ENCODE measurements at regions not wholly inside any gene's neighbourhood (a gene's known extent, or its start where the extent isn't known, plus 50 kb on each side); places are given as distances from the start of the nearest gene placed in this dataset.

DNA sequence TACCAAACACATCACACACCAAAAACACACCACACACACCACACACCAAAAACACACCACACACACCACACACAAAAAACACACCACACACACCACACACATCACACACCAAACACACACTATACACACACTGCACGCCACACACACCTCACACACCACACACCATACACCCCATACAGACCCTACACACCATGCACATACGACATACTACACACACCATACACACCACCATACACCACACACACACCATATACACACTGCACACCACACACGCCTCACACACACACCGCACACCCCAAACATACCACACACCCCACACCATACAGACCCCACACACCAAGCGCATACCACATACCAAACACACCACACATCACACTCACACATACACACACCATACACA is 226.9 kb upstream of the PKN2 start:
- Histone ChIP-seq H3K79me2 (ENCODE audit: control insufficient read depth, insufficient read depth, low read length, unreplicated experiment) (no peaks in the 10 kb centered on the region), H3K4me1 (ENCODE audit: control insufficient read depth, insufficient read depth, low read length, unreplicated experiment) (no peaks in the 10 kb centered on the region), H3K36me3 (ENCODE audit: insufficient read depth, low read length) (no peaks in the 10 kb centered on the region), H3K27me3 (ENCODE audit: insufficient read depth, low read length) (peaks cover 69% of the 10 kb centered on the region), H3K27ac (ENCODE audit: low read depth, low read length) (no peak overlapping the region), H2AFZ (ENCODE audit: low read length, unreplicated experiment) (no peak overlapping the region), H3K4me3 (ENCODE audit: low read depth, low read length) (no peak overlapping the region)

DNA sequence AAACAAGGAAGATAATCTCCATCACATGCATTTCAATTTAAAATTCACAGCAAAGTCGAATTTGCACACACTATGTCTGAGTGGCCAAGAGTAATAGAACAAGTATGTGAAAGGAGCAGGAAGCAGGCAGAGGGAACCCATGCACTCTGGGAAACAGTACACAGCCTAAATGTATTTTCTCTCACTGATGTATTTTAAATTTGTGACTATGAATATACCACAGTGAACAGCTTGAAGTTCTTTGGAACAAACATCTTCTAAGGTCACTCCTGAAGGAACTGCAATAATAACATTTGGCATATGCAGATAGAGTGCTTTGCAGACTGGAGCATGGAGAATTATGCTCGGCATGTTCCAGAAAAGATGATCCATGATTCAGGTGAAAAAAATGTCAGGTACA is 223.1 kb upstream of the PKN2 start:
- Histone ChIP-seq H3K36me3 (ENCODE audit: insufficient read depth, low read length) (no peaks in the 10 kb centered on the region), H3K27ac (ENCODE audit: low read depth, low read length) (no peak overlapping the region), H3K4me1 (ENCODE audit: control insufficient read depth, insufficient read depth, low read length, unreplicated experiment) (no peaks in the 10 kb centered on the region), H3K4me3 (ENCODE audit: low read depth, low read length) (no peak overlapping the region), H3K27me3 (ENCODE audit: insufficient read depth, low read length) (peaks cover 41% of the 10 kb centered on the region), H2AFZ (ENCODE audit: low read length, unreplicated experiment) (no peak overlapping the region), H3K79me2 (ENCODE audit: control insufficient read depth, insufficient read depth, low read length, unreplicated experiment) (no peaks in the 10 kb centered on the region)

DNA sequence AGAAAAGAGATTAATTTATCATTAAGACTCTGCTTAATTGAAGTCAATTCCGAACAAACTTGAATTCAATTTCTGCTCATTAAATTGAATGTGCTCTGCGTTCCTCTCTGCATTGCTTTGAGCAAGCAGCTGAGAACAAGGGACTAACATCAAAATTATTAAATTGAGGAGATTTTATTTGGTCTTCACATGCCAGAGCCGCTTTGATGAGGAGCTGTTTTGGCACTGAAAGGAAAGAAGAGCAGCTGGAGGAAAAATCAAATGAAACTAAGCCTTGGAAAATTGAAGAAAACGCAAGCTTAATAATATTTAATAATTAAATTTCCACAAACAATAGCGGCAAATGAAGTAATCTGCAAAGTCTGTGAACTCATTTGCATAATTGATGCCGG is 222.0 kb upstream of the PKN2 start:
- H3K36me3 ChIP-seq (ENCODE audit: insufficient read depth, low read length), result no peaks in the 10 kb centered on the region
- H3K4me3 ChIP-seq (ENCODE audit: low read depth, low read length), result peak overlapping the region; percentile 77
- peak overlapping the region; percentile 64 for H2AFZ ChIP-seq (ENCODE audit: low read length, unreplicated experiment)
- H3K27me3 ChIP-seq (ENCODE audit: insufficient read depth, low read length), result peaks cover 41% of the 10 kb centered on the region
- H3K4me1 ChIP-seq (ENCODE audit: control insufficient read depth, insufficient read depth, low read length, unreplicated experiment), result no peaks in the 10 kb centered on the region
- no peaks in the 10 kb centered on the region for H3K79me2 ChIP-seq (ENCODE audit: control insufficient read depth, insufficient read depth, low read length, unreplicated experiment)
- no peak overlapping the region for H3K27ac ChIP-seq (ENCODE audit: low read depth, low read length)

DNA sequence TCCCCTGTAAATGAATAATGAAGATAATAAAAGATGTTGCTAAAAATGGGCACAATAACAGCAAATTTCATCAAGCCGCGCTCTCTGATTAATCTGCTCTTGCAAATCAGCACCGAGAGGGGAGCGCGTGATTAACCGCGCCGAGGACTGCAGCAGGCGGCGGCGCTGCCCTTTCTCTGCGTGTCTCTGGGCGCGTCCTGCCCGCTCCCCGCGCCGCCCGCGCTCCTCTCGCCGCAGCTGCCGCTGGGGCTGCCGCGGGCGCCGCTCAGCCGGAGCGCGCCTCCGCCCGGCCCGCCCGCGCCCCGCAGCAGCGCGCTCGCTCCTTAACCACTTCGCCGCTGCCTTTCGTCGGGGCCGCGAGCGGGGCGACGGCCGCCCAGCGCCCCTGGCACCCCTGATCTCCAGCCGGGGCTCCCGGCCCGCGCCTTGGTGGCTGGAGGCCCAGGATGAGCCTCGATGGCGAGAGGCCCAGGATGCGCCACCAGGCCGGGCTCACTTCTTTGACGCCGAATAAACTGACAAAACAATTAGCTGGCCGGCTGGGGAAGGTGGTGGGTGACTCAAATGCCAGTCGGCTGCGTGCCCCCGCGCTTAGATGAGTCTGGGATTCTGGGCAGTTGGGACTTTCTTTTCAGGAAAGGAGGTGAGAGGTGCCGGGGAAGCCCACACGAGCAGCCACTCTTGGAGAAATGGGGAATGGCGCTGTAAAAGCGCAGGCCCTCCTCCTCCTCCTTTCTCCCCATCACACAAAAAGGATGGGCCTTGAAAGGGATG is 221.4 kb upstream of the PKN2 start:
- peak overlapping the region; percentile 77 for H3K4me3 ChIP-seq (ENCODE audit: low read depth, low read length)
- no peaks in the 10 kb centered on the region for H3K4me1 ChIP-seq (ENCODE audit: control insufficient read depth, insufficient read depth, low read length, unreplicated experiment)
- H3K27me3 ChIP-seq (ENCODE audit: insufficient read depth, low read length), result peaks cover 41% of the 10 kb centered on the region
- no peaks in the 10 kb centered on the region for H3K36me3 ChIP-seq (ENCODE audit: insufficient read depth, low read length)
- no peak overlapping the region for H3K27ac ChIP-seq (ENCODE audit: low read depth, low read length)
- H2AFZ ChIP-seq (ENCODE audit: low read length, unreplicated experiment), result peak overlapping the region; percentile 64
- H3K79me2 ChIP-seq (ENCODE audit: control insufficient read depth, insufficient read depth, low read length, unreplicated experiment), result no peaks in the 10 kb centered on the region

DNA sequence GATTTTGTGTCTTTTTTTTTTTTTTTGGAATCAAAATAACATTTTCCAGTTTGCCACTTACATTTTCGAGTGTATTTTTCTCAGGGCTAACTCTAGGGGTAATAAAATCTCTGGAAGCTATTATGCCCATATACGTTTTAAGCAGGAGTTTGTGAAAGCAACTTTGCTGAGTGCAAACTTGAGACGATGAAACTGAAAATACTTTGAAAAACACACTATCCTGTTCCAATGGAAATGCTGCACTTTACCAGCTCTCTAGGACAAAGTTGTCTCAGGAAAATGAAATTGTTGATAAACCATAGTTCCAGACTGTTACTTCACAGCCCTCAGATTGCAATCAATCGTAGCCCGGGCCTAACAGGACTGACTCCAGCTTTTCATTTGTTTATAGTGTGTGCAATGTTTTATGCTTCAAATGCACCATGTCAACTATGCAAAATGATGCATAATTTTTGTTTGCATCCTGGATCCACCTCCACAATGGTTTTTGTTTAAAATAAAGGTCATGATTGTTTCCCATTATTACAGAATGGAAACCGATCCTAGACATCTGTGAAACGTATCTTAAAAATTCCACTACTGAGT is 220.6 kb upstream of the PKN2 start:
- Histone ChIP-seq H3K79me2 (ENCODE audit: control insufficient read depth, insufficient read depth, low read length, unreplicated experiment) (no peaks in the 10 kb centered on the region), H2AFZ (ENCODE audit: low read length, unreplicated experiment) (peak overlapping the region; percentile 34), H3K4me1 (ENCODE audit: control insufficient read depth, insufficient read depth, low read length, unreplicated experiment) (no peaks in the 10 kb centered on the region), H3K4me3 (ENCODE audit: low read depth, low read length) (peak overlapping the region; percentile 77), H3K27me3 (ENCODE audit: insufficient read depth, low read length) (peaks cover 36% of the 10 kb centered on the region), H3K36me3 (ENCODE audit: insufficient read depth, low read length) (no peaks in the 10 kb centered on the region), H3K27ac (ENCODE audit: low read depth, low read length) (no peak overlapping the region)

DNA sequence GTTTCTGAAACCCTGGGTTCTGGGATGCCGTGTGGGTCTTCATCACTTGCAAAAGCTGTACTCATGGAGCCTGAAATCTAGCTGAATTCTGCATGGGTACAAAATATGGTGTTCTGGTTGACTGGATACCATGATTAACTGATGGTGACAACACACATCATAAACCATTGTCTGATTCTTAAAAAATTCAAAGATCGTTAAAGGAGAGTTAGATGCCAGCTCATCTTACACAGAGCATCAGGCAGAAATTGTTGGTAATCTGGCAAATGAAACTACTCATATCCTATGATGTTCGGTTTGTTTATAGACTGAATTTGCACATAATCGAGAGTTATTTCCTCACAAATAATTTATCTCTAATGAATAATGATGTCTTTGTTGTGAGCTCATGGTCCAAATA is 218.1 kb upstream of the PKN2 start:
- no peaks in the 10 kb centered on the region for H3K36me3 ChIP-seq (ENCODE audit: insufficient read depth, low read length)

DNA sequence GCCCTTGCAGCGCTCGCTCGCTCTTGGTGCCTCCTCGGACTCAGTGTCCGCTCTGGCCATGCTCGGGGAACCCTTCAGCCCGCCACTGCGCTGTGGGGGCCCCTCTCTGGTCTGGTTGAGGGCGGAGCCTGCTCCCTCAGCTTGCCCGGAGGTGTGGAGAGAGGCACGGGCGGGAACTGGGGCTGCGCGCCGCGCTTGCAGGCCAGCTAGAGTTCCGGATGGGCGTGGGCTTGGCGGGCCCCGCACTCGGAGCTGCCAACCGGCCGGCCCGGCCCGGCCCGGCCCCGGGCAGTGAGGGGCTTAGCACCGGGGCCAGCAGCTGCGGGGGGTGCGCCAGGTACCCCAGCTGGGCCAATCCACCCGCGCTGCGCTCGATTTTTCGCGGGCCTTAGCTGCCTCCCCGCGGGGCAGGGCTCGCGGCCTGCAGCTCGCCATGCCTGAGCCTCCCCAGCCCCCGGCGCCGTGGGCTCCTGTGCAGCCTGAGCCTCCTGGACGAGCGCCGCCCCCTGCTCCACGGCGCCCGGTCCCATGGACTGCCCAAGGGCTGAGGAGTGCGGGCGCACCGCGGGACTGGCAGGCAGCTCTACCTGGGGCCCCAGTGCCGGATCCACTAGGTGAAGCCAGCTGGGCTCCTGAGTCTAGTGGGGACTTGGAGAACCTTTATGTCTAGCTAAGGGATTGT is 217.0 kb upstream of the PKN2 start:
- no peaks in the 10 kb centered on the region for H3K36me3 ChIP-seq (ENCODE audit: insufficient read depth, low read length)
- H3K27ac ChIP-seq (ENCODE audit: low read depth, low read length), result no peak overlapping the region
- H3K4me3 ChIP-seq (ENCODE audit: low read depth, low read length), result no peak overlapping the region
- H3K4me1 ChIP-seq (ENCODE audit: control insufficient read depth, insufficient read depth, low read length, unreplicated experiment), result no peaks in the 10 kb centered on the region
- H3K79me2 ChIP-seq (ENCODE audit: control insufficient read depth, insufficient read depth, low read length, unreplicated experiment), result no peaks in the 10 kb centered on the region
- H3K27me3 ChIP-seq (ENCODE audit: insufficient read depth, low read length), result peaks cover 24% of the 10 kb centered on the region
- no peak overlapping the region for H2AFZ ChIP-seq (ENCODE audit: low read length, unreplicated experiment)

More for the DNA sequence above, 218.1 kb upstream of the PKN2 start:
- peaks cover 25% of the 10 kb centered on the region for H3K27me3 ChIP-seq (ENCODE audit: insufficient read depth, low read length)
- no peaks in the 10 kb centered on the region for H3K4me1 ChIP-seq (ENCODE audit: control insufficient read depth, insufficient read depth, low read length, unreplicated experiment)
- no peaks in the 10 kb centered on the region for H3K79me2 ChIP-seq (ENCODE audit: control insufficient read depth, insufficient read depth, low read length, unreplicated experiment)
- no peak overlapping the region for H3K27ac ChIP-seq (ENCODE audit: low read depth, low read length)
- no peak overlapping the region for H2AFZ ChIP-seq (ENCODE audit: low read length, unreplicated experiment)
- no peak overlapping the region for H3K4me3 ChIP-seq (ENCODE audit: low read depth, low read length)

DNA sequence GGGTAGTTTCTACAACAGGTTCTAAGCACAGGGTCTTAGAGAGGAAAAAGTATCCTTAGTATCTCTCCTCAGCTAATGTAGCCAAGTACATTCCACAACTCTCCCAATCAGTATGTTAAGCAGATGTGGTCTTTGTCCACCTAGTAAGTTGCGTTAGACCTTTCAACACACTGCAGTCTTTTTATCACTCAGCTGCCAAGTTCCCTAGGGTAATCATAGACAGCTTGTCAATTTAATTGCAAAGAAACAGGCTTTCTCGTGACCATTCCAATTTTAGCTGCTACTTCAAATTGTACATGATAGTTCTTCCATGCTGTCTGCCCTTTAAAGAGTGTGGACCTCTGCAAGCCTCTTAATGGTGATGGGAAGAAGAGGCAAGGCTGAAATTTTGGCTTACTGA is 211.8 kb upstream of the PKN2 start:
- Histone ChIP-seq H3K27me3 (ENCODE audit: insufficient read depth, low read length) (peaks cover 30% of the 10 kb centered on the region), H2AFZ (ENCODE audit: low read length, unreplicated experiment) (no peak overlapping the region)

DNA sequence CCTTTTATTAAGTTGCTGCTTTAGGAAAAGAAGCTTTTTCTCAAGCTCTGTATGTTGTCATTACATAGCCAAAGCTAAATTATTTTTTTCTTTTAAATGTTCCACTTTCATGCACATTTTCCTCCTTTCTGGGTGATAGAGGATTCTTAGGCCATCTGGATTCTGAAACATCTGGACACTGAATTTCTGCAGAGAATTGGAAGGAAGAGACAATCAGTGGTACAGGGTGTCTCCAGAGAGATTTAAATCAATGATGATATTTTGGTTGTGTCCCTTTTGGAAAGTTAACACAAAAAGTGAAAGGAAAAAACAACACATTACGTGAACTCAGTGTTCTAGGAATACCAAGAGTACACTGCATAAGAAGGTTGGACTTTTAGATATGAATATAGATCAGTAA is 211.4 kb upstream of the PKN2 start:
- H3K36me3 ChIP-seq (ENCODE audit: insufficient read depth, low read length), result no peaks in the 10 kb centered on the region
- no peaks in the 10 kb centered on the region for H3K79me2 ChIP-seq (ENCODE audit: control insufficient read depth, insufficient read depth, low read length, unreplicated experiment)
- H3K27ac ChIP-seq (ENCODE audit: low read depth, low read length), result no peak overlapping the region
- H3K27me3 ChIP-seq (ENCODE audit: insufficient read depth, low read length), result peaks cover 30% of the 10 kb centered on the region
- no peak overlapping the region for H3K4me3 ChIP-seq (ENCODE audit: low read depth, low read length)
- H2AFZ ChIP-seq (ENCODE audit: low read length, unreplicated experiment), result no peak overlapping the region
- no peaks in the 10 kb centered on the region for H3K4me1 ChIP-seq (ENCODE audit: control insufficient read depth, insufficient read depth, low read length, unreplicated experiment)

More for the DNA sequence above, 211.8 kb upstream of the PKN2 start:
- H3K27ac ChIP-seq (ENCODE audit: low read depth, low read length), result no peak overlapping the region
- no peaks in the 10 kb centered on the region for H3K36me3 ChIP-seq (ENCODE audit: insufficient read depth, low read length)
- no peak overlapping the region for H3K4me3 ChIP-seq (ENCODE audit: low read depth, low read length)
- no peaks in the 10 kb centered on the region for H3K4me1 ChIP-seq (ENCODE audit: control insufficient read depth, insufficient read depth, low read length, unreplicated experiment)
- H3K79me2 ChIP-seq (ENCODE audit: control insufficient read depth, insufficient read depth, low read length, unreplicated experiment), result no peaks in the 10 kb centered on the region

DNA sequence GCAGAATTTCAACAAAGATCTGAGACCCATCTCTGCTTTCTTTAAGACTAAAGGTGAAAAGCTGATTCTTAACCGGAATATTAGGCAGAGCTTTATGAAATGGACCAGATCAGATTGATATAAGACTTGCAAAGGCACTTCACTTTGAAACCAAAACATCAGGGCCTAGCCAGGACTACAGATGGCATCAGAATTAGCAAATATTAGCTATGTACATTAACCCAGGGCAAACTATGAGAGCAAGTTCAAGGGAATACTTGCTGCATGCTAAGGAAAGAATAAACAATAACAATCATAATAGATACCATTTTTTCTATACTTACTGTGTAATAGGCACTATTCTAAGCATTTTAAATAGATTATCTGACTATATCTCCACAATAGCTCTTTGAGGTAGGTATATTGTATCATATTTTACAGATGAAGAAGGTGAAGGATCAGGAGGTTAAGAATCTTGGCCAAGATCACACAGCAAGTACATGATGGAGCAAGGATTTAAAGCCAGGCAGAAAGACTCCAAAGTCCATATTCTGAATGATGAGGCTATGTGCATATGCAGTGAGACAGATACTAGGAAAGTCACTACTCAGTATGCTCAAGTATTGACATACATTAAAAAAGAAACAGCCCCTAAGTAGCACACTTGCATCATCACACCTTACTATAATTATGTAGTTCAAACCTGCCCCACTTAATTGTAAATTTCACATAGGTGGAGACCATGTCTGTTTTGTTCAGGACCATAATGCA is 209.3 kb upstream of the PKN2 start:
- Histone ChIP-seq H3K4me3 (ENCODE audit: low read depth, low read length) (no peak overlapping the region), H3K36me3 (ENCODE audit: insufficient read depth, low read length) (no peaks in the 10 kb centered on the region), H3K27ac (ENCODE audit: low read depth, low read length) (no peak overlapping the region), H3K27me3 (ENCODE audit: insufficient read depth, low read length) (peaks cover 27% of the 10 kb centered on the region), H3K79me2 (ENCODE audit: control insufficient read depth, insufficient read depth, low read length, unreplicated experiment) (no peaks in the 10 kb centered on the region), H3K4me1 (ENCODE audit: control insufficient read depth, insufficient read depth, low read length, unreplicated experiment) (no peaks in the 10 kb centered on the region), H2AFZ (ENCODE audit: low read length, unreplicated experiment) (no peak overlapping the region)
